GM18508 (cell line): ENCODE measurements at regions not wholly inside any gene's neighbourhood (a gene's known extent, or its start where the extent isn't known, plus 50 kb on each side); places are given as distances from the start of the nearest gene placed in this dataset.
"Not testable (repeated sequence)": the region's sequence is repeated elsewhere in the genome, so short reads cannot be mapped to it uniquely, and the experiment has no call there.

Experiments used
- ATAC-seq: cut with Tn5 transposase; IDR thresholded peaks from one replicate; pipeline ENCODE4 v1.9.1; 2021; ENCODE audit warnings: moderate number of reproducible peaks; ENCODE audit not compliant: insufficient read depth, unreplicated experiment

- no peak for ATAC-seq
Measured at GRCh38 chr4:123659730-123660129, 263.1 kb downstream of the SPRY1 start.

- no peak for ATAC-seq
Measured at GRCh38 chr4:123661080-123661737, 264.6 kb downstream of the SPRY1 start.

- no peak for ATAC-seq
Measured at GRCh38 chr4:123662827-123663226, 266.2 kb downstream of the SPRY1 start.

DNA sequence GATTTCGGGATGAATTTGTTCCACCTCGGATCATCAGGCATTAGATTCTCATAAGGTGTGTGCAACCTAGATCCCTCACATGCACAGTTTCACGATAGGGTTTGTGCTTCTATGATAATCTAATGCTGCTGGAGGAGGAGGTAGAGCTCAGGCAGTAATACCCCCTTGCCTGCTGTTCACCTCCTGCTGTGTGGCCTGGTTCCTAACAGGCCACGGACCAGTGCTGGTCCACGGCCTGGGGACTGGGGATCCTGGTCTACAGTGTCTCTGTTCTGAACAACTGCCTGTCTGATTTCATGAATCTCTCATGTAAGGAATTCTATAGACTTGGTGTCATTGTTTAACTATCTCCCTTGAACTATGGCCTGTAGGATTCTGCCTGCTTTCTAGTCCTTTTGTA lies 269.9 kb downstream of the SPRY1 start:
- ATAC-seq, result no peak

DNA sequence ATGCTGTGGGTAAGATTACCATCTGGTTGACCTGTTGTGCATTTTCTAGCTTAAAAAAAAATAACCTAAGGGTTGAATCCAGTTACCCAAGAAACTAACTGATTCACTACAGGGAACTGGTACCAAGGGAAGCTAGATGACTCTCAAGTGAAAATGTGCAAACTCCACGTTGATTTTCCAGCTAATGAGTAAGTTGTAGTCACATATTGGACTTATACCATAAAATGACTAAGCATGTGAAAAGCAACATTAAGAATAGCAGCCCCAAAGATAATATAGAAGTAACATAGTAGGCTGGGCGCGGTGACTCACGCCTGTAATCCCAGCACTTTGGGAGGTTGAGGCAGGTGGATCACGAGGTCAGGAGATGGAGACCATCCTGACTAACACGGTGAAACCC lies 270.9 kb downstream of the SPRY1 start:
- no peak for ATAC-seq

- ATAC-seq, result no peak
Measured at GRCh38 chr4:123667991-123668390, 271.4 kb downstream of the SPRY1 start.

- peak; percentile 92 for ATAC-seq
Measured at GRCh38 chr4:123671636-123672404, 275.2 kb downstream of the SPRY1 start.

DNA sequence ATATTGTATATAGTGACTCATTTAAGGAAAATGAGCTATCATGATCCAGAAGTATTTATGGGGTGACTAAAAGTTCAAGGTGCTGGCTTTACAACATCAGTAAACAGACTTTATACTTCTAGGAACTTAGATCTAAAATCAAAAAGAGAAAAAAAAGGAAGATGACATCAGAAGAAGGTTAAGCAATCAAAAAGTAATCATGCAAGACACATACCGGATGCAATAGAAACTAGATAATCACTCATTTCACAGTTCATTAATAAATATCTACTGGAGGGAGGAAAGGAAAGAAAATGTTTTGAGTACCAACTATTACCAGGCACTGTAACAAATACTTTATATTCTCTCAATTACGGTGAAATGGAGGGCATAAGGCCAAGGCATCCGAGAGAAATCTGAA lies 276.4 kb downstream of the SPRY1 start:
- no peak for ATAC-seq

DNA sequence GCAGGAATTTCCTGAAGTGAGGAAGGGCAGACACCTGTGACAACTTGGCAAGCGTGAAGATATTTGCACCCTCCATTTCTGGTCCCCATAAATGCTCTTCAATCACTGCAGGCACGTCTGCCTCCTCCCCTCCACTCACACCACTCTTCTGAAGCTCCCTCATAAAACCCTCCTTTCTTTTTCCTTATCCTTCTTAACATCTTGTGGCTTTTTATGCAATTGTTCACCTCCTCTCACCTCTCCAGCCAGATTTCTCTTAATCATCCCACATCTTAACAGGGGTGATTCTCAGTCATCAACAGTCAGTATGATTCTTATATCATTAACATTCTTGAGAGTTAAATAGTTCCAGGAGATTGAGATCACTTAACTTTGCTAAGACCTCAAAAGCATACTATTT lies 277.4 kb downstream of the SPRY1 start:
- ATAC-seq, result no peak

DNA sequence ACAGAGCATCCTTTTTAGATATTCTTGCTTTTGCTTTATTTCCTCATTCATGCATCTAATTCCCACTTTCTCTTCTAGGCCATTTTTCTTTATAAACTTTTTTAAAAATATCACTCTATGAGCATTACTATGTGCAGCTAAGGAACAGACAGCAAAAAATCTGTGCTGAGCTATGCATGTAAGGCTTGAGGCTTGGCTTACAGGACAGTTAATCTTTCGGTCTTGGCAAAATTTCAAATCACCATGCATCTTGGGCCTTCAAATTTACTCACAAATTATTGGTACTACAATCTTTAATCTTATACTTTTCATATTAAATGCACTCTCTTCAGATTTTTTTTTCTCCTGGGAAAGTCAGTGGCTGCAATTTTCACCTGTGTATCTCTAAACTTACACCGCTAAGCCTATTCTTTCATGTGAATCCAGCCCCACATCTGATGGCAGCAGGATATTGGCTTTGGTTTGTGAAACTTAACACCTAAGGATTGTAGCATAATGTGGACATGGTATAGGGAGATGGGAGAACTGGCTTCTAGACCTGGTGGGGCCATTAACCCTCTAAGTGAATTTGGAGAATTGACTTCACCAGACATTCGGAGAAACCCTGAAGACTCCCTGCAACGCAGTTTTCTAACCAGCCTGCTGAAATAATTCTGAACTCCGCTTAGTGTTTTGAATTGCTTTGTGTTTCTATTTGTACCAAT lies 278.3 kb downstream of the SPRY1 start:
- no peak for ATAC-seq

DNA sequence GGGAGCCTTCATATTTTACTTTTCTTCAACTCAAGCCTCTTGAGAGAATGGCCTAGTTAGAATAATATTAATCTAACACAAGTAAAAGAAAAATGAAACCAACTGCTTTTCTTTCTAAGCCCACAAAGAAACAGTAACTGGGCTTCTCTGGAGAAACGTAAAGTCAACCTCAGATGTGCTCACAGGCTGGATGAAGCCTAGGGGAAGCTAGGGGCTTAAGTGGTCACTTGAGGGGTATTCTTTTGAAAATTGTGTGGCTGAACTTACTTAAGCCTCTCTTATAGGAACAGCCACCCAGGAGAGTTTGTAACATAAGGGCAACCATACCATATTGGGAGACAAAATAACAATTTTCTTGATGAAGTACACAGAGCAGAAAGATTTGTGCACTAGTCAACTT lies 279.0 kb downstream of the SPRY1 start:
- no peak for ATAC-seq

DNA sequence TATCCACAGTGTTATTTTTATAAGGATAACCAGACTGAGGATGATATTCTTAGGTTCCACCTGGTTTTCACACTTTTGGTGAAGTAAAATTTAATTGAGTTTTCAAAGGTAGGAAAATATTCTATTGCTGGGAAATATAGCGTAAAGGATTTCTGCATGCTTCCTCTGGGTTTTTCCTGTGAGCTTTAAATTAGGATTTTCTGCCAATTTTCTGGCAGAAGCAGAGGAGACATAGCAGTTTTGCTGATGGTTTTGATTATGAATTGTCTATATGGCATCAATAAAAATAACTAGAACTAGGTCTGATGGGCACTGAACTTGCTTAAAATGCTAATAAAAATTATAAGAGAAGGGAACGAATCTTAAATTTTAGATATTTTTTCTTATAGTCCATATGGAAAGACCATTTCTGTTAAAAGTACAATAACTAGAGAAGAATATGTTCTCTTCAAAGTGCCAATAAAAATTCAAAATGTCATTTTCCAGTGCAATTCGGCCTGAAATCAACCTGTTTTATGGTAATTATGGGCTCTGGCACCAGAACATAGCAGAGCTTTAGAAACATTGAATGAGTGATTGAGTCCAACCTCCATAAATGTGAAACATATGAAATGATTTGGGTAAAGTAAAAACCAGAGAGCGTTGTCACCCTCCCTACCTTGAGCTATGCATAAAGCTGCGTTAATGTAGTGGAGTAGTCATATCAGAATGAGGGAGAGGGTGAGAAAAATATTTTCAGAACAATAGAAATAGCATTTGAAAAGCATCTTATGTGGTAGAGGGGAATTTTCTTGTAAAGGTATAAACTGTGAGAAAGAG lies 279.7 kb downstream of the SPRY1 start:
- no peak for ATAC-seq

- no peak for ATAC-seq
Measured at GRCh38 chr4:123676890-123677229, 280.3 kb downstream of the SPRY1 start.

DNA sequence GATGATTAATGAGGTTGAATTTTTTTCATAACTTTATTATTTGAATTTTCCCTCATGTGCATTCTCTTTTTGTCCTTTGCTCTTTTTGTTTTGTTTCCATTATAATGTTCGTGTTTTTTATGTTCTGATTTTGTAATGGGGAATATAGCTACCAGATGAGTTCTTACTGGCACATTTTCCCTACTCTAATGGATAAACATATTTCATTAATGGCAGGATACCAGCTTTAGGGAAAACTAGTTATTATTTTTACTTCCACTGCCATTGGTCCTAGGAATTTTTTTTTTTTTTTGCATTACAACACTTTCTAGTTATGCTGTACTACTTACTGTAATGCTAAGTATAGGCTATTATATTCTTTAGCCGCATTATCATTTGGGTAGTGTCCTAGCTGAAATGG lies 286.3 kb downstream of the SPRY1 start:
- no peak for ATAC-seq

DNA sequence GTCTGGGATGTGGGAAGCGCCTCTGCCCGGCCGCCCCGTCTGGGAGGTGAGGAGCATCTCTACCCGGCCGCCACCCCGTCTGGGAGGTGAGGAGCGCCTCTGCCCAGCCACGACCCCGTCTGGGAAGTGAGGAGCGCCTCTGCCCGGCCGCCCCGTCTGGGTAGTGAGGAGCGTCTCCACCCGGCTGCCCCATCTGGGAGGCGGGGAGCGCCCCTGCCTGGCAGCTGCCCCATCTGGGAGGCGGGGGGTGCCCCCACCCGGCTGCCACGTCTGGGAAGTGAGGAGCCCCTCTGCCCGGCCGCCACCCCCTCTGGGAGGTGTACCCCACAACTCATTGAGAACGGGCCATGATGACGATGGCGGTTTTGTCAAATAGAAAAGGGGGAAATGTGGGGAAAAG lies 288.3 kb downstream of the SPRY1 start:
- not testable (repeated sequence) for ATAC-seq

DNA sequence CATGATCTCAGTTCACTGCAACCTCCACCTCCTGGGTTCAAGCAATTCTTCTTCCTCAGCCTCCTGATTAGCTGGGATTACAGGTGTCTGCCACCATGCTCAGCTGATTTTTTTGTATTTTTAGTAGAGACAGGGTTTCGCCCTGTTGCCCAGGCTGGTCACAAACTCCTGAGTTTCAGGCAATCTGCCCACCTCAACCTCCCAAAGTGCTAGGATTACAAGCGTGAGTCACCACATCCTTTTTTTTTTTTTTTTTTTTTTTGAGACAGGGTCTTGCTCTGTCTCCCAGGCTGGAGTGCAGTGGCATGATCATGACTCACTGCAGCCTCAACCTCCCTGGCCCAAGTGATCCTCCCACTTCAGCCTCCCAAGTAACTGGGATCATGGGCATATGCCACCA lies 298.9 kb downstream of the SPRY1 start:
- not testable (repeated sequence) for ATAC-seq

- ATAC-seq, result no peak
Measured at GRCh38 chr4:123696687-123697086, 300.1 kb downstream of the SPRY1 start.

DNA sequence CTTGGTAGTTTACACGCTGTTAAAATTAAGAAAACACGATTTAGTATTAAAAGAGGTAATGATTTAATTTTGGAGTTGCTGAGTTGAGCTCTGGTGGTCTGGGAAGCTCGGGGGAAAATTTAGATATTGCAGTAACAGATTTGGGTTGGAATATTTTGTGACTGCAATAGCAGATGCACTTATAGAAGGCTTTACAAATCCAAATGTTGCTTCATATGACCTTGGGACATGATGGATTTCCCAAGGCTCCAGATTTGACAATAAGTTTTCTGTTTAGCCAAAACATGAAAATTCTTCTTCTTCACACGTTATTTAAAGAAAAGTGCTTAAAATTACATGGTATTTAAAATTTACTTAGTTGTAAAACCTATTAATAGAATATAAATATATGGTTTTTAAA lies 302.0 kb downstream of the SPRY1 start:
- ATAC-seq, result no peak

- ATAC-seq, result no peak
Measured at GRCh38 chr4:123699880-123700771, 303.5 kb downstream of the SPRY1 start.

DNA sequence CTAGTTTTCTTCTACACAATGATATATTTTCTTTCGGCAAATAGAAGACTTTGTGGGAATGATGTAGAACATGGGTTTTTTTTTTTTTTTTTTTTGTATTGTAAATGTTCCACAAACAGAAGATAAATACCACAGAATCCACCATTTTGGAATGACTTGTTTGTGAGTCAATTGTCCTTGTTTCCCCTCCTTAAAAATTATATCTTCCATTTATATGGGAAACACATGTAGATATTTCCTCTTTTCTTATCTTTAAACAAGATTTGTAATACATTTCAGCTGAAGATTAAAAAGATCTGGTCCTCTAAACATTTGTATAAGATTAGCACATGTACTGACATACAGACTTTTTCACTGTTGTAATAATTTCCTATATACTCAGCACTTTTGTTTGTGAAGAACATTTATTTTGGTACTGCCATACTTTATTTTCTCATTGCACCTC lies 304.6 kb downstream of the SPRY1 start:
- ATAC-seq, result no peak
